Tongue (tissue), 1 donor: ENCODE measurements at regions not wholly inside any gene's neighbourhood (a gene's known extent, or its start where the extent isn't known, plus 50 kb on each side); places are given as distances from the start of the nearest gene placed in this dataset.
"Not testable (repeated sequence)": the region's sequence is repeated elsewhere in the genome, so short reads cannot be mapped to it uniquely, and the experiment has no call there.

Experiments used
- DNase-seq: peaks from one replicate; pipeline ENCODE4 v3.0.0-alpha.2; 2015

DNA sequence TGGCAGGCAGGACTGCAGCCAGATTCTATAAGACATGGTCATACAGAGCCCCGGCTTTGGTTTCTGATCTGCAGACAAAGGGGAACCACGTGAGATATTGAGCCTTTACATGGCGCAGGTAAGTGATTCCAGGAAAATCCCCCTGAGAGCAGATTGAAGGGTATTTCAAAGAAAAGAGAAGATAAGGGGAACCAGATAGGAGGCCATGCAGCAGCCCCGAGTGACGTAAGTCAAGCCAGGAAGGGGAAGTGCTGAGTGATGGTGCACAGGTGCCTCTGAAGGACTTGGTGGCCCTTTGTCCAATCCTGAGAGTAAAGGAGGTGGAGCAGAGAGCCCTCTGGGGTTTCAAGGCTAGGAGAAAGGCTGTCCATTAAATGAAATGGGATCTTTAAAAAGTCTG lies 329.0 kb downstream of the ACTR3B start:
- no peak for DNase-seq

DNA sequence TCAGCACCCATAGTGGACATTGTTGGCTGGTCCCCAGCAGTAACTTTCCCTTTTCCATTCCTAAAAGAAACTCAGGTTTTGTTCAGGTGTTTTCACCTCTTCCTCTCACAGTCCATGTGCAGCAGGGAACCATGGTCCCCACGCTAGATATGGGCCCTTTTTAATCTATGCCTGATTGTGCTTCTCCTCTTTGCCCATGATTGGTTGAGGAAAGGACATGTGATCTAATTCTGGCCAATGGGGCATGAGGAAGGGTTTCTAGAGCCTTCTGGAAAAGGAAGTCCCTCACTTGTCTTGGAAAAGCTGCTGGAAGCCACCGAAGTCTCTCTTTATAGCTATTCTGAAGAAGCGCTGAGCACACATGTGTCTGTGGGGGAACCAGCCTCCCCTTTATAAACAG lies 330.7 kb downstream of the ACTR3B start:
- no peak for DNase-seq

DNA sequence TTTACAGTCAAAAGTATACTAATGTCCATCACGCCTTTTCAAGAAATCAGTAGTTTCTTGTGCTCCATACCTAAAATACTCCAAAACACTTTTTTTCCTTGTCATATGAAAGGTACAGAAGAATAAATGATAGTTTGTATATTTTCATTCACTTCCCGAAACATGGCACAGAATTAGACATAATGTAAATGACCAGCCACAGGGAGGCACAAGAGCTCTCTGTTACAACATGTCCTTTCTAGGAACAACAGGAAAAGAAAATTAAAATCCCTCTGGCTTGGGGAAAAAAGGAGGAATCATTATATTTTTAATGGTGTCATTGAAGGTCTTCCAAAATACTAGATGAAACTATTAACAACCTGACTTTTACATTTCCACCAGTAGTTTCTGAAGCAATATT lies 331.2 kb downstream of the ACTR3B start:
- no peak for DNase-seq

DNA sequence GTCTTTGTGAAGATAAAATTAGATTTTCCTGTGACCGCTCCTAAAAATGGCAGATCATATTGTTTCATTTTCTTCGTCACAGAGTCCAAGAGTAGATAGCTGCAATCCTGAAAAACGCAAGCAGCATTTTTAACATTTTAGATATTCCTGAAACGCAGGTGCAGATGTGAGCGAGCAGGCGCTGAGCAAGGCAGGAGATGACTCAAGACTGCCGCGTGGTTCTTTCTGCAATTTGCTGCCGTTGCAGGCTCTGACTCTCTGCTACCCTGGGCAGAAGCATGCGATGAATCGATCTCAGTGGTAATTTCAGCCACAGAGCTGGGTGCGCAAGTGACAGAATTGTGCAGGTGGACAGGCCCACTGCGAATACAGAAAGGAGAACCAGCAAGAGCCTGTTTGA lies 331.9 kb downstream of the ACTR3B start:
- no peak for DNase-seq

DNA sequence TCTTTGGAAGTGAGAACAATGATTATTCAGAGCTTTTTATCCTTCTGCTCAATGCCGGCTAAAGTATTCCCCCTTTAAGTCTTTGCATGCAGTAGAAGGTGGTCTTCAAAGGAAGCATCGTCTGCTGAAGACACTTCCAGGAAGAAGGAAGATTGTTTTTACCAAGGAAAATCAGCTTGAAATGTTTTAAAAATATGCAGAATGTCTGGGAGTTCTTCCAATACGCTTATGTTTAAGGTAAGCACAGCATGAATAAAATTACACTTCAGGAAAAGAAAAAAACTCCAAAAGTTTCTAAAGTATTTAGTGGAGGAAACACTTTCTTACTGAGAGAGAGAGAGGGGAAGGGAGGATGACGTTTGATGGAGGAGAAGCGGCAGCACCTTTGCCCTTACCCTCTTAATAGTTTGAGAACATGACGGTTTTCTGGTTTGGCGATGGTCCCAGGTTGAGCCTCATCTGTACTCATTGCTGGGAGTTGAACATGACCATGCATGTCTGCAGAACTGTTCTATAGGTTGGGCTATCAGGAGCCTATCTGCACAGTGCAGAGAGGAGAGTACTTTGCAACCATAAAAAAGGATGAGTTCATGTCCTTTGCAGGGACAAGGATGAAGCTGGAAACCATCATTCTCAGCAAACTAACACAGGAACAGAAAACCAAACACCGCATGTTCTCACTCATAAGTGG lies 338.1 kb downstream of the ACTR3B start:
- no peak for DNase-seq

DNA sequence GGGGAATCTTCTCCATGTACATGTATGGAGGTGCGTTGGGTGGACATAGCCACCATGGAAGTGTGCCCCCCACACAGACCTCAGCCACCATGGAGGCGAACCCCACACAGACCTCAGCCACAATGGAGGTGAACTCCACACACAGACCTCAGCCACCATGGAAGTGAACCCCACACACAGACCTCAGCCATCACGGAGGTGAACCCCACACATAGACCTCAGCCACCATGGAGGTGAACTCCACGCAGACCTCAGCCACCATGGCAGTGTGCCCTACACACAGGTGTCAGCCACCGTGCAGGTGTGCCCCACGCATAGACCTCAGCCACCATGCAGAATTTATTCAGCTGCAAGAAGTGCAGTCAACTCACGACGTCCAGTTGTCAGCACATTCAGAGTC lies 339.7 kb downstream of the ACTR3B start:
- no peak for DNase-seq

DNA sequence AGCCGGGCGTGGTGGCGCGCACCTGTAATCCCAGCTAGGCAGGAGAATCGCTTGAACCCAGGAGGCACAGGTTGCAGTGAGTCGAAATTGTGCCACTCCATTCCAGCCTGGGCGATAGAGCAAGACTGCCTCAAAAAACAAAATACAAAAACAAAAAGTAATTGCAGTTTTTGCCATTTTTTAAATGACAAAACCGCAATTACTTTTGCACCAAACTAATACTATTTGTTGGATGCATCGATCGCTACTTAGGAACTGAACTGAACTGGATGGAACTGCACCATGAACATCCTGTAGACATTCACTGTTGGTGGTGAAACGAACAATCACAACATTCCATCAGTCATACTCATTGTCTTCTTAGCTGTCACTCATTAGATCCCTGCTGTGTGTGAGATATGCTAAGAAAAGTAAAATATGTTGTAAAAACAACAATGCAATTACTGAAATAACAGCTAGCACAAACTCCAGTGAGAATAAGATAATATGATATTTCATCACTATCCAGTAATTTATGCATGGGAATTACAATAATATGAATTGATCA lies 341.2 kb downstream of the ACTR3B start:
- no peak for DNase-seq

DNA sequence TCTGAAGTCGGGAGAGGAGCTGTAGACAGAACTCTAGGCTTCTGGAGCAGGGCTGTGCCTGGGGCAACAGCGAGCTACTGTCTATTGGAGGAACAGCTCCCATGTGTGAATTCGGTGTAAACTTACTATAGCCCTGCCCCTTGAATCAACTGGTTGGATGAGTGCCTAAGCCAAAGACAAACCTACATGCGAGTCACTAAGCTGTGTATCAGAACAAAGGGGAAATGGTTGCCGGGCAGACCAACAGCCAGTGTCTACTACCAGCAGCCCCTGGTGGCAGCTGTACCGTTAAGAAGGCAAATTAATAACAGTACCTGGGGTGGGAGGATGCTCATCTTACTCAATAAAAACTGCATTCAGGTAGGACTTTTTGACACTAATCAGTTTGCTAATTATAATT lies 343.6 kb downstream of the ACTR3B start:
- DNase-seq: no peak

DNA sequence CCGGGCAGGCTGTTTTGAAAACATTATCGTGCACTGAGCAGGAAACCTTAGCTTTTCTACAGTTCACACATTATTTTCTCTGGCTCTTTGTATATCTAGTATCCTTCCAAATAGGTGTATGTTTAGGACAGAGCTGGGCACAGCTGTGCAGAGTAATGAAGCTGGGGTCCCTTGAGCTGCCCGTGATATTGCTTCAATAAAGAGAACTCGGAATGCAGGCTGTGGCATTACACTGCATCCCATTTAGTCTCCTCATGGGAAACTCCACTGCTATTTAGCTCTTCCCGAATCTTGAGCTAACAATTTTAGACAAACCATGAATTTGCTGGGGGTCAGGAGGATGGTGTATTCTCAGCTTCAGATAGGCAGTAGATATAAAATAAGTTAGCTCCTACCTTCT lies 348.3 kb downstream of the ACTR3B start:
- no peak for DNase-seq

DNA sequence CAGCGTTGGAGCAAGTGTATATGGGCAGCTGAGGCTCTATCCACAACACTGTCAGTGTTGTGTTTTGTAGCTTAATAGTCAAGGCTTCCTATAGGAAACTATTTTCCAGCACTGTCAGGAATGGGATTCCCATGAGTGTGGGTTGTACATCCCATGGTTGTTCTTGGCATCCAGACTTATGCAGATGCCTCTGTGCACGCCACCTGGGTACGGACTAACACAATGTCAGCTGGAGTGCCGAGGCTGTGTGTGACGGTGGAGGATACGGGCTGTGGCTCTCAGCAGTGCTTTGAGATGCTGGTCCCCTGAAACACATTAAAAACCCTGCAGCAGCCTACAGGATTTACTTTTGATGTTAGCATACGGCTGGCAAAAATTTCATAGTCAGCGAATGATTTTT lies 350.0 kb downstream of the ACTR3B start:
- no peak for DNase-seq

DNA sequence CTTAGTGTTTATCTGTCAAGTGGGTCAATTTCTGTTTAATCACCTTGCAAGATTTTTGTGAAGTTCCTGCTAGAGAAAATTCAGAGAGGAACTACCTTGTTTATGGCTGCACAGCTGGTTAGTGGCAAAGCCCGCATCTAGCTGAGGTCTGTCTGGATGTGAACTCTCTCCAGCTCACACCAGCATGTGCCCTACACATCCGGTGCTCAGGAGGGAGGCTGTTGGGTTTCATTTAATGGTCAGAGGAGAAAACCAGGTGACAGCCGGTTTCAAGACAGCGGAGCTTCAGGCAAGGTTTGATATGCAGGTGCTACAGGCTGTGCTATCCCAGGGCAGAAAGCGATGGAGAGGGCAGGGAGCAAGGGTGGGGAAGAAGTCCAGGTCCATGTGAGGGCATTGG lies 351.1 kb downstream of the ACTR3B start:
- no peak for DNase-seq

DNA sequence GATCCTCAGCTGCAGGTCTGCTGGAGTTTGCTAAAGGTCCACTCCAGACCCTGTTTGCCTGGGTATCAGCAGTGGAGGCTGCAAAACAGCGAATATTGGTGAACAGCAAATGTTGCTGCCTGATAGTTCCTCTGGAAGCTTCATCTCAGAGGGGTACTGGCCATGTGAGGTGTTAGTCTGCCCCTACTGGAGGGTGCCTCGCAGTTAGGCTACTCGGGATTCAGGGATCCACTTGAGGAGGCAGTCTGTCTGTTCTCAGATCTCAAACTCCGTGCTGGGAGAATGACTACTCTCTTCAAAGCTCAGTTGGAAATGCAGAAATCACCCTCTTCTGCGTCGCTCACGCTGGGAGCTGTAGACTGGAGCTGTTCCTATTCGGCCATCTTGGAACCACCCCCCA lies 362.7 kb downstream of the ACTR3B start:
- DNase-seq: not testable (repeated sequence)

DNA sequence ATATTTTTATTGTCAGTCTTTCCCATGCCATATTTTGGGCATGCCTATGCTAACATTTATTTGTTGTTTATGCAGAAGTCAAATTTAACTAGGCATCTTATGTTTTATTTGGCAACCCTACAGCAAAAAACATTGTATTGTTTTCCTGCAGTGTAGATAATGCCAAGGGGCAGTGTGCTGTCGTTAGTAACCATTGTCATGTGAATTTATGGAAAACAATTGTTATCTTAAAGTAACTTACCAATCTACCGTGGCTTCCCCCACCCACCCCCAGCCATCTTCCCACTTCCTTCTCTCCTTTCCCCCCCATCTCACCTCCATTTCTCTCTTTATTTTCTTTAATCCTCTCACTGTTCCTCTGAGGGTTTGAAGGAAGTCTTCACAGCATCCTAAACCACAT lies 370.5 kb downstream of the ACTR3B start:
- DNase-seq: no peak

DNA sequence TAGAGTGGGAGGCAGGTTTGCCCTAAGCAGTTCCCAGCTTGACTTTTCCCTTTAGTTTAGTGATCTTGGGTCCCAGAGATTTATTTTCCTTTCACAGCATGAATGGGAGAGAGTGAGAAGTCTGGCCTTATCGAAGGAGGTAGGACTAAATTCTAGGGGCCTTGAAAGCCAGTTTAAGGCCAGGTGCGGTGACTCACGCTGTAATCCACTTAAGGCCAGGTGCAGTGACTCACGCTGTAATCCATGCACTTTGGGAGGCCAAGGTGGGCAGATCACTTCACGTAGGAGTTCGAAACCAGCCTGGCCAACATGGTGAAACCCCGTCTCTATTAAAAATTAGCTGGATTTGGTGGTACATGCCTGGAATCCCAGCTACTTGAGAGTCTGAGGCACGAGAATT lies 392.2 kb downstream of the ACTR3B start:
- no peak for DNase-seq

DNA sequence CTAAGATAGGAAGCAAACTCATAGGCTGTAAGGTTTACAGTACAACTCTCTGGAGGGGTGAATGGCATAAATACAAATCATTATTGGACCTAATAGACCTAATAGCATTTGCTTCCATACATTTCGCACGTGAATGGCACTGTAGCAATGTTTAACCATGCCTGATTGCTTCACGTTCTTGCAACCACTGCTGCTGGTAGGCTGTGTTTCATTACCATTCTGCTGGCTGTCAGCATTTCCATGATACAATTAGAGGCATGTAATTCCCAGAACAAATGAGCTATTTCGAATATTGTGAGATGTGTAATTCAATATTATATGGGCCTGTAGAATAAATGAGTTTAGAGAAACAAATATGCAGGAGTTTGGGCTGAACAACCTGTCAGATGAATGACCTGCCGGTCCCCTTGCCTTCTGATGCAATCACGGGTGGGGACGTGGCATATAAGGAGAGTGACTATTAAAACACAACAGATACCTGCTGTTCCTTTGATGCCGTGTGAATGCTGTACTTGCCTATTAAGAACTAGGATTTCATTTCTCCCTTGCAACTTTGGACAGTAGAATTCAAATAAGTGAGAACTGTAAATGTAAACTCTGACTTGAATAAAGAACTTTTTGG lies 393.4 kb downstream of the ACTR3B start:
- DNase-seq: peak; percentile 2

DNA sequence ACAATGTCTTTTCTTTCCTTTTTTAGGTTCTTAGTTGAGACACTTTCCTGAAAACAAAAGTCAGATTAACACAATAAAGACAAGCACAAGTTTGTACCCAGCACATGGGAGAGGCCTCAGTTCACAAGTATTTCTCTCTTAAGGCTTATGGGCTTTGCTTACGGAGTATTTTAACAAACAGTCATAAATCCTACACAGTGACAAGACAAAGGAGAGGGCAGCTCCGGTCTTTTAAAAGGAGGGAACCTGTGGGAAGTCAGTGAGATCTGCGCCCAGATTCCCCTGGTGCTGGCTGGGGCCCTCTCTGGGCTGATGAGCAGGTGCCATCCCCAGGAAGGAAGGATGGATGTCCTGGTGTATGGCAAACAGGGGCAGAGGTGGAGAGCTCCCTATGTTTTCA lies 398.6 kb downstream of the ACTR3B start:
- no peak for DNase-seq

DNA sequence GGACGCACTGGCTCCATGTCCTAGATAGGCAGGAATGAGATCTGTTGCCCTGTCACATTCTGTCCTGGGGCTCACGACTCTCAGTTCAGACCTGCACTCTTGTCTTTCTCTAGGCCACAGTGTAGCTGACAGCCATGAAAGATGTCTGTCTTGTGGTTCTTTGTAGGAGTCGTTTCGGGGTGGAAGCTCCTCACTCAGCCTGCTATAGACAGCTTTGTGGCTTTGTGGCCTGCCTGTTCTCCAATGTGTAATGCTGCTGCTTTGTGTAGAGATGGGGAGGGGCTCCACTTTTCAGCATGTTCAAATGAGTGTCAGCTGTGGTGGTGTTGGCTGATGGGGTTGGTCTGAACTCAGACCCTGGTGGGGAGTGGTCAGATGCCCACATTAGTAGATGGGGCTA lies 410.7 kb downstream of the ACTR3B start:
- no peak for DNase-seq

DNA sequence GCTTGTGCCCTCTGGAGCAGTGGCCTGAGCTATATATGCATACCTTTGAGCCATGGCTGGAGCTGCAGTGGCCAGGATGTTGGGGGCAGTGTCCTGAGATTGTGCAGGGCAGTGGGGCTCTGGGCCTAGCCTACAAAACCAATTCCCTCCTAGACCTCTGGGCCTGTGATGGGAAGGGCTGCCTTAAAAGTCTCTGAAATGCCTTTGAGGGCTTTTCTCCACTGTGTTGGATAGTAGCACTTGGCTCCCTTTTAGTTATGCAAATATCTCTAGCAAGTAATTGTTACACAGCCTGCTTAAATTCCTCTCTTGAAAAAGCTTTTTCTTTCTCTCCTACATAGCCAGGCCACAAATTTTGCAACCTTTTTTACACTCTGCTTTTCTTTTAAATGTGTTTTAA lies 426.4 kb downstream of the ACTR3B start:
- no peak for DNase-seq

DNA sequence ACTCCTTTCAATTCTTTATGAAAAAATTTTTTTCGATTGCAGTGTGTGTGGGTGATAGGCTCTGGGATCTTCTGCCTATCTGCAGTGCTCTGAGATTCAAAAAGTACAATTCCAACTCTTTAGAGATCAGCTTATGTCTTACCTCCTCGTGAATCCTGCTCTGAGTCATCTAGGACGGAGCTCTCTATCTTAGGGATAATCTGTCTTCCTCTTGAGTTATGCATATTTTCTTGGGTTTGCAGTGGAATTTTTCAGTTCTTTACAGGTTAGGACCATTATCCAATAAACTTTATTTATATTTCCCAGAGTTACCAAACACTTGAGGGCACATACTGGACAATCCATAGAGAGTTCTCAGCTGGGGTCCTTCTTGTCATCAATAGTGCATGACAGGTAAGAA lies 428.6 kb downstream of the ACTR3B start:
- DNase-seq: no peak

DNA sequence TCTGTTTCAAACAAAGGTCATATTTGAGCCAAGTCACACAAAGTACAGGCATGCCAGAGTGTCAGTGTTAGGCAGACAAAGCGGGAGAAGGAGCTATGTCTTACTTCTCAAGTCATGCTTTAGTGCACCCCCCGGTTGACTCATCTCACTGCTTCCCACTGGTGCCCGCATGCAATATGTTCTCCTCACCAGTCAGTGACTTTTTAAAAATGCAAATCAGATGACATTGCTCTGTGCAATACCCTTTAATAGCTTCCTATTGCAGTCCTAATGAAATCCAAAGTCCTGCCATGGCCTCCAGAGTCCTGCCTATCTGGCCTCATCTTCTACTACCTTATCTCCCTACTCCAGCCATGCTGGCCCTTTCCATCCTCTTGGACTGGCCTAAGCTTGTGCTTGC lies 429.1 kb downstream of the ACTR3B start:
- no peak for DNase-seq

DNA sequence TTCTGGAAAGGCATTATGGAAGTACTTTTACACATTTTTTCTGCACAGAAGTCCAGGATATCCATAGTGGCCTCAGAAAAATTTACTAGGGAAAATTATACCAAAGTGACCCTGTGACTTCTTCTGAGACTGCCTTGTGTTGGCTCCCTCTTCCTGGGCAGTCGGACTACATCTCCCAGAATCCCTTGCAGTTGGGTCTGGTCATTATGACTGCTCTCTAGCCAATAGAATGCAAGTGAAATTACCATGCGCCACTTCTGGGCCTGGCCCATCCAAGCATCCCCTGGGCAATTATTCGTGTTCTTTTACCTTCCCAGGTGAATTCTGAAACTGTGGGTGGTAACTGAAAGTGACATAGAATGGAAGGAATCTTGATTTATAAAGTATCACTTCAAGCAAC lies 430.9 kb downstream of the ACTR3B start:
- peak; percentile 2 for DNase-seq

DNA sequence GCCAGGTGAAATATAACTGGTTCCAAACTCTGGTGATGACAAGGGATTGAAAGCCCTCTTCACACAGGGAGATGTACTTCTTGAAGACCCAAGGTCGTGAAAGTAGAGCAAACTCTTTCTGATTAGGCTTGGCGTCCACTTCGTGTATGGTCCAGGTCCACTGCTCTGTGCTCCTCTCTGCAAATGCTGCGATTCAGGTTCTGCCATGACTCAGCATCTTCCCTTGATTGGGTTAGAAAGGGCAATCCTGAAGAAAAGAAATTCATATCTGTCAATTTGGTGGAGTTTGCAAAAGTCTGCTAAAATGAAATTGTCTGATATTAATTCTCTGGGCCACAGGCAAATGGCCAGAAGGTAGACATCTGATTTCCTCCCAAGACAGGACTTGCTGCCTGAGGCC lies 431.4 kb downstream of the ACTR3B start:
- no peak for DNase-seq

DNA sequence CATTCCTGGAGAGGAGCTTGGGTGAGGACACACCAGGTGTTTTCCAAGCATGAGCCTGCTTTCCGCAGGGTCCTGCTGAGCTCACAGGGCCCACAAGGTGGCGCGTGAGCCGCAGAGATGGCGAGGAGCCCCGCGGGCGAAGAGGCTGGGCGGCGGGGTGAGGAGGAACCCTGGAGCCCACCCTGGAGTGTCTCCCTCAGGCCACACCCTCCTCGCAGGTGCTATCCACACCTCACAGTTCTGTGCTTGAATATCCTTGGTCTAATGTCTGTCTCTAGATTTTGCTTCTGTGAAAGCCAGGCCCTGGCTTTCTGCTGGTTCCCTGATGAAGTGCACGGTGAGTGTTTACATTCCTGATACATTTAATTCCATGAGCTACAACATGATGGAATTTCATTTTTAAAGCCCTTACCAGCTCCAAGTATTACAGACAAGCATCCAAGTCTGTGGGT lies 433.6 kb downstream of the ACTR3B start:
- DNase-seq: peak; percentile 46

DNA sequence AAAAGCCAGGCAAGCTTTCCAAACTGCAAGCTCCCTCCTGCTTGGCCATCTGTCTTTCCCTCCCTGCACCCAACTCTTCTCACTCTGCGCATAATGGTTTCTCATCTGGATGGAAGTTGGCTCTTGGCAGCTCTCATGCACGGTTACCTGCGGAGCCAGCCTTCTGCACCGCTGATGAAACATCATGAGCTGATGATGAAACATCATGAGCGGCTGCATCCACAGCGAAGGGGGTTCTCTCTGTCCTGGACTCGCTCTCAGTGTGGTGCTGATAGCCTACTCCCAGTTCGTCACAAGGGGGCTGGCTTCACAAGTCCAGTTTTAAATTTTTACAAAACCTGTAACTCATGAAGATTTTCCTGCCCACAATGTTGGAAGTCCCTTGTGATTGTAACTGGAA lies 457.5 kb downstream of the ACTR3B start:
- no peak for DNase-seq
